Spleen (tissue), 7 donors: ENCODE measurements at regions not wholly inside any gene's neighbourhood (a gene's known extent, or its start where the extent isn't known, plus 50 kb on each side); places are given as distances from the start of the nearest gene placed in this dataset.

ENCODE experiments used
- POLR2A ChIP-seq, 3 donors: fragments of 450-650 bp; IDR thresholded peaks; one replicate each; pipeline ENCODE4 v1.5.1; 2017; ENCODE audit warnings: antibody characterized with exemption in 3 of 3, mild to moderate bottlenecking in 1 of 3
- POLR2AphosphoS5 ChIP-seq, 3 donors: sonication (generic); formaldehyde crosslinking; IDR thresholded peaks; one replicate each; pipeline ENCODE4 v1.5.1; 2017; ENCODE audit warnings: antibody characterized with exemption in 3 of 3
- TF ChIP-seq, protein P1 (sequence below), 11 experiments: fragments of 200-600 bp in 7 of 11; fragments of 450-650 bp in 4 of 11; sonication (generic) in 4 of 11; IDR thresholded peaks in 8 of 11; conservative IDR thresholded peaks in 3 of 11; 1 replicate in 7 of 11; 2 replicates in 4 of 11; pipeline versions ENCODE4 v1.4.0 to v1.8.0; 2016 to 2021; ENCODE audit warnings: antibody characterized with exemption in 11 of 11, inconsistent platforms in 4 of 11, mild to moderate bottlenecking in 1 of 11
- donor health status: DM: no; HTN: no; CAD: no; lungs with moderate emphysema.
- donor health status: DM: no; HTN: no; CAD: no.
- donor health status: DM: no; HTN: no; CAD: no.

DNA sequence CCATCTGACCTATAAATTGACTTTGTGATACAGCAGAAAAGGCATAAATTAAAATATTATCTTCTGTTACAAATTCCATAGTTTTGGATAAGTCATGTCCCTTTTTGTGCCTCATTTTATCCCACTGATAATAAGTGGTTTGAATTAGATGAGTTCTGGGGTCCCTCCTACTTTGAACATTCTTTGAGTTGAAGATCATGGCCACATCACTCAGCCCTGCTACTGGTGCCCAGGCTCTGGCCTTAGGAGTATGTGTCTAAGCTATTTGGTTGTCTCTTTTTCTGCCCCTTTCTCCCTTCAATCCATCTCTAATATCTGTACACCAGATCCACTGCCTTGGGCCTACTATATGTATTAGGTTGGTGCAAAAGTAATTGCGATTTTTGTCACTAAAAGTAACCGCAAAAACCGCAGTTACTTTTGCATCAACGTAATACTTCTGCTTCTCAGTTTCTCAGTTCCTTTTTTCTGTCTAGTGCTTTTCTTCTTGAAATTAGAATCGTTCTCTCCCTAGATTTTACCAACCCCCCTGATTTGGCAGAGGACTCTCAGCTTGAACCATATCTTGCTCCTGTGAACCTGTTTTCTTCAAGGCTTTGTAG, 362.5 kb upstream of the TNP1 start:
- TF ChIP-seq, protein P1, sequence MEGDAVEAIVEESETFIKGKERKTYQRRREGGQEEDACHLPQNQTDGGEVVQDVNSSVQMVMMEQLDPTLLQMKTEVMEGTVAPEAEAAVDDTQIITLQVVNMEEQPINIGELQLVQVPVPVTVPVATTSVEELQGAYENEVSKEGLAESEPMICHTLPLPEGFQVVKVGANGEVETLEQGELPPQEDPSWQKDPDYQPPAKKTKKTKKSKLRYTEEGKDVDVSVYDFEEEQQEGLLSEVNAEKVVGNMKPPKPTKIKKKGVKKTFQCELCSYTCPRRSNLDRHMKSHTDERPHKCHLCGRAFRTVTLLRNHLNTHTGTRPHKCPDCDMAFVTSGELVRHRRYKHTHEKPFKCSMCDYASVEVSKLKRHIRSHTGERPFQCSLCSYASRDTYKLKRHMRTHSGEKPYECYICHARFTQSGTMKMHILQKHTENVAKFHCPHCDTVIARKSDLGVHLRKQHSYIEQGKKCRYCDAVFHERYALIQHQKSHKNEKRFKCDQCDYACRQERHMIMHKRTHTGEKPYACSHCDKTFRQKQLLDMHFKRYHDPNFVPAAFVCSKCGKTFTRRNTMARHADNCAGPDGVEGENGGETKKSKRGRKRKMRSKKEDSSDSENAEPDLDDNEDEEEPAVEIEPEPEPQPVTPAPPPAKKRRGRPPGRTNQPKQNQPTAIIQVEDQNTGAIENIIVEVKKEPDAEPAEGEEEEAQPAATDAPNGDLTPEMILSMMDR (IDR thresholded peaks at IDR 0.05 in 8 of 11, conservative IDR thresholded peaks at IDR 0.05 in 3 of 11): no peak
- TF ChIP-seq POLR2AphosphoS5 (IDR thresholded peaks at IDR 0.05) (no peak), POLR2A (IDR thresholded peaks at IDR 0.05) (no peak)
